ENCODE measurements at regions not wholly inside any gene's neighbourhood (a gene's known extent, or its start where the extent isn't known, plus 50 kb on each side); places are given as distances from the start of the nearest gene placed in this dataset.

- Histone ChIP-seq H3K23ac (ENCODE audit: insufficient read length) (no peak overlapping the region), H2AFZ (ENCODE audit: low read length) (no peak overlapping the region), H3K79me1 (ENCODE audit: low read depth, low read length) (no peaks in the 10 kb centered on the region), H3K18ac (ENCODE audit: extremely low read depth, low read length) (no peak overlapping the region), H4K8ac (ENCODE audit: extremely low read depth, insufficient read depth, low read length) (no peak overlapping the region), H2BK15ac (ENCODE audit: low read length) (no peak overlapping the region), H3K4ac (replicated peaks; ENCODE audit: insufficient read length, low read depth, low read length) (no peak overlapping the region), H3K56ac (replicated peaks; ENCODE audit: insufficient read length, low read depth, low read length) (no peak overlapping the region), H3K9me3 (ENCODE audit: insufficient read depth in 2 of 2, low read depth in 1 of 2, low read length in 1 of 2) (peaks cover 17% of the 10 kb centered on the region in 2 experiments; a peak in 3 of 4 replicates), H2AK5ac (ENCODE audit: low read depth, low read length) (no peak overlapping the region), H3K4me1 (replicated peaks in 1 of 4; ENCODE audit: control insufficient read depth in 3 of 4, insufficient read depth in 4 of 4, low read length in 3 of 4) (no peaks in the 10 kb centered on the region; a peak in 1 of 7 replicates), H3K27ac (ENCODE audit: low read depth, low read length) (no peak overlapping the region), H3K27me3 (replicated peaks in 1 of 4; ENCODE audit: control insufficient read depth in 3 of 4, extremely low read depth in 1 of 4, insufficient read depth in 3 of 4, low read length in 3 of 4) (0 out of 7 replicates have a peak, but pooled peaks cover 0 to 2% (median 0%) of the 10 kb centered on the region in 4 experiments), H2BK20ac (ENCODE audit: low read length) (no peak overlapping the region), H3K79me2 (ENCODE audit: control insufficient read depth in 1 of 2, insufficient read depth in 2 of 2, low read length in 2 of 2) (no peaks in the 10 kb centered on the region), H4K91ac (replicated peaks; ENCODE audit: insufficient read length, low read length) (no peak overlapping the region), H3K4me3 (ENCODE audit: extremely low read depth in 1 of 4, insufficient read depth in 2 of 4, low read depth in 3 of 4, low read length in 4 of 4) (no peak overlapping the region), H4K5ac (ENCODE audit: insufficient read length, low read depth, low read length) (no peak overlapping the region), H3K23me2 (ENCODE audit: low read depth, low read length) (no peaks in the 10 kb centered on the region), H2BK120ac (replicated peaks; ENCODE audit: low read depth, low read length) (no peak overlapping the region), H3K4me2 (ENCODE audit: insufficient read depth in 1 of 2, low read depth in 2 of 2, low read length in 2 of 2) (no peak overlapping the region), H3K9ac (replicated peaks in 1 of 4; ENCODE audit: extremely low read depth in 1 of 4, low read depth in 3 of 4, low read length in 3 of 4) (no peak overlapping the region), H3K14ac (ENCODE audit: insufficient read length) (no peak overlapping the region), H3K36me3 (ENCODE audit: control insufficient read depth in 2 of 4, insufficient read depth in 4 of 4, low read length in 3 of 4) (no peaks in the 10 kb centered on the region; a peak in 1 of 8 replicates), H2BK5ac (ENCODE audit: low read depth, low read length) (no peak overlapping the region), H4K20me1 (replicated peaks in 1 of 2; ENCODE audit: control insufficient read depth in 1 of 2, insufficient read depth in 2 of 2, low read length in 2 of 2) (no peaks in the 10 kb centered on the region), H2BK12ac (ENCODE audit: low read depth, low read length) (no peak overlapping the region)
- WGBS, 2 experiments (ENCODE audit: extremely low coverage in 1 of 2, insufficient coverage in 1 of 2, insufficient read length in 1 of 2, insufficient replicate concordance in 2 of 2, low coverage in 1 of 2, low lambda C conversion rate in 2 of 2, missing lambda C conversion rate in 1 of 2), result 88% methylated on average over 4 of the region's 4 CpGs; no CpG with 5 or more reads in 1 of the 2 experiments
- CTCF ChIA-PET (ENCODE audit: partially characterized antibody), result interaction anchor here (1.2 to 2.5 kb wide), 2 partner anchors 9 to 13 kb away, joined by 4 to 8 read pairs; no protein-coding TSS in a partner anchor
- no peak for FAIRE-seq
- POLR2A ChIA-PET (ENCODE audit: partially characterized antibody), result interaction anchor here (0.6 kb wide), 1 partner anchor 359 kb away, joined by 3 read pairs; no protein-coding TSS in a partner anchor
- TF ChIP-seq CBX5 (IDR thresholded peaks at IDR 0.05; ENCODE audit: low read depth, low read length), result no peak
- TF ChIP-seq RNF2 (IDR thresholded peaks at IDR 0.05; ENCODE audit: borderline replicate concordance, low read depth, low read length, missing control alignments, poor library complexity, severe bottlenecking), result no peak
- TF ChIP-seq FOSL1 (IDR thresholded peaks at IDR 0.05; ENCODE audit: insufficient read depth, low read depth, low read length), result no peak
- no peak for TF ChIP-seq GTF2F1 (IDR thresholded peaks at IDR 0.05; ENCODE audit: borderline replicate concordance, low read depth, low read length)
- TF ChIP-seq EZH2 (IDR thresholded peaks at IDR 0.05; ENCODE audit: low read depth, low read length, severe bottlenecking), result no peak
- no peak for TF ChIP-seq HDAC6 (IDR thresholded peaks at IDR 0.05; ENCODE audit: low read depth, low read length)
- no peak for TF ChIP-seq ZNF274 (IDR thresholded peaks at IDR 0.05; ENCODE audit: borderline replicate concordance, extremely low read depth, low read length)
- DNase-seq (ENCODE audit: low read depth in 1 of 2, low spot score in 2 of 2), result no peak
These were observed 164.5 kb downstream of the MIAT start for GRCh38 chr22:26821854-26822253.

Measured in H1 (cell line).